BE2C (cell line): ENCODE measurements at regions not wholly inside any gene's neighbourhood (a gene's known extent, or its start where the extent isn't known, plus 50 kb on each side); places are given as distances from the start of the nearest gene placed in this dataset.
"Not testable (repeated sequence)": the region's sequence is repeated elsewhere in the genome, so short reads cannot be mapped to it uniquely, and the experiment has no call there.

Experiments used
- DNase-seq: peaks from one replicate; pipeline ENCODE4 v3.0.0-alpha.2; 2020
- H3K27me3 ChIP-seq: fragments of 250-450 bp; sonication (Bioruptor Pico); 2 replicates; pipeline ENCODE4 v1.5.1; 2020; ENCODE audit warnings: mild to moderate bottlenecking
- H3K36me3 ChIP-seq: fragments of 250-450 bp; sonication (Bioruptor Pico); 2 replicates; pipeline ENCODE4 v1.5.1; 2020; ENCODE audit warnings: mild to moderate bottlenecking
- H3K4me1 ChIP-seq: fragments of 250-450 bp; sonication (Bioruptor Pico); 2 replicates; pipeline ENCODE4 v1.5.1; 2020
- H3K4me3 ChIP-seq: 2 replicates; pipeline ENCODE4 v1.5.1; 2011; ENCODE audit warnings: low read depth, low read length
- H3K9me3 ChIP-seq: fragments of 250-450 bp; sonication (Bioruptor Pico); 2 replicates; pipeline ENCODE4 v1.5.1; 2020
- TF ChIP-seq, protein P1 (sequence below): IDR thresholded peaks from 2 replicates; pipeline ENCODE4 v1.5.1; 2012; ENCODE audit warnings: mild to moderate bottlenecking, low read depth, low read length

DNA sequence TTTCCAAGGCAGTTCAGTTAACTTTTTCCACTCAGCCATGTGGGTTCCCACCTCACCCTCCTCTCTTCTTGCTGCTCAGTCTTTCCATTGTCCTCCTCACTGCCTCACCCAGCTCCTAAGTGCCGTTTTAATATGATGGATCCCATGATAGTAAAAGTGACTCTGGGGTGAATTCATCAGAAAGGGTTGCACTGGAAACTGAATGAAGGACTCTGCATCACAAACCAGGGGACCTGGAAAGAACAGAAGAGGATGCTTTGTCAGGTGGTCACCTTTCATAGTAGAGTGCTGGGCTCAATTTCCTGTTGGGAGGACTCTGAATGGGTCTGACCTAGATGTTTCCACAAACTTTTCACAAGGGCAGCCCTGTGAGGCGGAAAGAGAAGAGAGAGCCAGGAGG is 67.8 kb upstream of the SLC8A3 start:
- TF ChIP-seq, protein P1, sequence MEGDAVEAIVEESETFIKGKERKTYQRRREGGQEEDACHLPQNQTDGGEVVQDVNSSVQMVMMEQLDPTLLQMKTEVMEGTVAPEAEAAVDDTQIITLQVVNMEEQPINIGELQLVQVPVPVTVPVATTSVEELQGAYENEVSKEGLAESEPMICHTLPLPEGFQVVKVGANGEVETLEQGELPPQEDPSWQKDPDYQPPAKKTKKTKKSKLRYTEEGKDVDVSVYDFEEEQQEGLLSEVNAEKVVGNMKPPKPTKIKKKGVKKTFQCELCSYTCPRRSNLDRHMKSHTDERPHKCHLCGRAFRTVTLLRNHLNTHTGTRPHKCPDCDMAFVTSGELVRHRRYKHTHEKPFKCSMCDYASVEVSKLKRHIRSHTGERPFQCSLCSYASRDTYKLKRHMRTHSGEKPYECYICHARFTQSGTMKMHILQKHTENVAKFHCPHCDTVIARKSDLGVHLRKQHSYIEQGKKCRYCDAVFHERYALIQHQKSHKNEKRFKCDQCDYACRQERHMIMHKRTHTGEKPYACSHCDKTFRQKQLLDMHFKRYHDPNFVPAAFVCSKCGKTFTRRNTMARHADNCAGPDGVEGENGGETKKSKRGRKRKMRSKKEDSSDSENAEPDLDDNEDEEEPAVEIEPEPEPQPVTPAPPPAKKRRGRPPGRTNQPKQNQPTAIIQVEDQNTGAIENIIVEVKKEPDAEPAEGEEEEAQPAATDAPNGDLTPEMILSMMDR: no peak
- H3K36me3 ChIP-seq: no peaks in the 10 kb centered on the region
- H3K4me1 ChIP-seq: no peaks in the 10 kb centered on the region
- H3K9me3 ChIP-seq: no peaks in the 10 kb centered on the region
- no peaks in the 10 kb centered on the region for H3K27me3 ChIP-seq
- DNase-seq: no peak
- H3K4me3 ChIP-seq: no peak overlapping the region

DNA sequence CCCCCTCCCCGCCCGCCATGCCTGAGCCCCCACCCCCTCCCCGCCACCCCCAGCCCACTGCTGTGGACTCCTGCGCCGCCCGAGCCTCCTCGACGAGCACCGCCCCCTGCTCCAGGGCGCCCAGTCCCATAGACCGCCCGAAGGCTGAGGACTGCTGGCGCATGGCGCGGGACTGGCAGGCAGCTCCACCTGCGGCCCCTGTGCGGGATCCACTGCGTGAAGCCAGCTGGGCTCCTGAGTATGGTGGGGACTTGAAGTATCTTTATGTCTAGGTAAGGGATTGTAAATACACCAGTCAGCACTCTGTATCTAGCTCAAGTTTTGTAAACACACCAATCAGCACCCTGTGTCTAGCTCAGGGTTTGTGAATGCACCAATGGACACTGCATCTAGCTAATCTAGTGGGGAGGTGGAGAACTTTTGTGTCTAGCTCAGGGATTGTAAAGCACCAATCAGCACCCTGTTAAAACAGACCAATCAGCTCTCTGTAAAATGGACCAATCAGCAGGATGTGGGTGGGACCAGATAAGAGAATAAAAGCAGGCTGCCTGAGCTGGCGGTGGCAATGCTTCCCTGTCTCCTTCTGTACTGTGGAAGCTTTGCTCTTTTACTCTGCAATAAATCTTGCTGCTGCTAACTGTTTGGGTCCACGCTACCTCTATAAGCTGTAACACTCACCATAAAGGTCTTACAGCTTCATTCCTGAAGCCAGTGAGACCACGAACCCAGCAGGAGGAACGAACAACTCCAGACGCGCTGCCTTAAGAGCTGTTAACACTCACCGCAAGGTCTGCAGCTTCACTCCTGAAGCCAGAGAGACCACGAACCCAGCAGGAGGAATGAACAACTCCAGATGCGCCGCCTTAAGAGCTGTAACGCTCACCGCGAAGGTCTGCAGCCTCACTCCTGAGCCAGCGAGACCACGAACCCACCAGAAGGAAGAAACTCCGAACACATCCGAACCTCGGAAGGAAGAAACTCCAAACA is 66.6 kb upstream of the SLC8A3 start:
- peak; percentile 69 for DNase-seq
- not testable (repeated sequence) for H3K36me3 ChIP-seq, H3K9me3 ChIP-seq, H3K4me1 ChIP-seq, H3K27me3 ChIP-seq
- peak overlapping the region; percentile 38; the same call in 1 of the 2 replicates for H3K4me3 ChIP-seq

DNA sequence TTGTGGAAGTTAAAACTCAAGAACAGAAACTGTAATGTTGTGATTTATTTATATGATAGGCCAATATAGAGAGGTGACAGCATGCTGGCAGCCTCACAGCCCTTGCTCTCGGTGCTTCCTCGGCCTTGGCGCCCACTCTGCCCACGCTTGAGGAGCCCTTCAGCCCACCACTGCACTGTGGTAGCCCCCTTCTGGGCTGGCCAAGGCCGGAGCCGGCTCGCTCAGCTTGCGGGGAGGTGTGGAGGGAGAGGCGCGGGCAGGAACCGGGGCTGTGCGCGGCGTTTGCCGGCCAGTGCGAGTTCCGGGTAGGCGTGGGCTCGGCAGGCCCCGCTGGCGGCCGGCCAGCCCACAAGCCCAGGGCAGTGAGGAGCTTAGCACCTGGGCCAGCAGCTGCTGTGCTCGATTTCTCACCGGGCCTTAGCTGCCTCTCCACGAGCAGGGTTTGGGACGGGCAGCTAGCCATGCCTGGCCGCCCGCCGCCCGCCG is 65.8 kb upstream of the SLC8A3 start:
- peak; percentile 67 for DNase-seq
- Histone ChIP-seq H3K4me1 (no peaks in the 10 kb centered on the region), H3K36me3 (no peaks in the 10 kb centered on the region), H3K27me3 (no peaks in the 10 kb centered on the region), H3K9me3 (no peaks in the 10 kb centered on the region), H3K4me3 (peak overlapping the region; percentile 64)
- TF ChIP-seq, protein P1: no peak

DNA sequence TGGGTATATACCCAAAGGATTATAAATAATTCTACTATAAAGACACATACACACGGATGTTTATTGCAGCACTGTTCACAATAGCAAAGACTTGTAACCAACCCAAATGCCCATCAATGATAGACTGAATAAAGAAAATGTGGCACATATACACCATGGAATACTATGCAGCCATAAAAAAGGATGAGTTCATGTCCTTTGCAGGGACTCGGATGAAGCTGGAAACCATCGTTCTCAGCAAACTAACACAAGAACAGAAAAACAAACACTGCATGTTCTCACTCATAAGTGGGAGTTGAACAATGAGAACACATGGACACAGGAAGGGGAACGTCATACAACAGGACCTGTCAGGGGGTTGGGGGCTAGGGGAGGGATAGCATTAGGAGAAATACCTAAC is 64.8 kb upstream of the SLC8A3 start:
- not testable (repeated sequence) for H3K27me3 ChIP-seq, H3K36me3 ChIP-seq, H3K4me1 ChIP-seq, H3K4me3 ChIP-seq, H3K9me3 ChIP-seq, DNase-seq

DNA sequence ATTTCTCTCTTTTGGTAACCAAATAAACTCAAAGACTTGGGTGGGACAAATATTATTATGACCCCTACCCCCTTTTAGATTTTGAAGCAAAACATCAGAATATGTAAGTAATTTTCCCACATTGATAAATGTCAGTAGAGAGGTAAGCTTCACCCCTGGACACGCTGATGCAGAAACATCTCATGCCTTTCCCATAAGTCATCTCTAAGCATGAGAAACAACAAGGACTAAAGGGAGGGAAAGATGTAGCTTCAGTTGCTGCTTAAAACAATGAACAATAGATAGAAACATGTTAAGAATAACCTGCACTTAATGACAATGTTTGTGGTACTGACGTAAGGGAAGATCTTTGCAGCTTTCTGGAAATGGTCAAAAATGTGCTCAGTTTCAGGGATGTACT is 56.3 kb upstream of the SLC8A3 start:
- H3K9me3 ChIP-seq: no peaks in the 10 kb centered on the region
- no peak overlapping the region for H3K4me3 ChIP-seq
- TF ChIP-seq, protein P1: no peak
- H3K36me3 ChIP-seq: no peaks in the 10 kb centered on the region
- no peaks in the 10 kb centered on the region for H3K27me3 ChIP-seq
- no peak for DNase-seq
- H3K4me1 ChIP-seq: no peaks in the 10 kb centered on the region

DNA sequence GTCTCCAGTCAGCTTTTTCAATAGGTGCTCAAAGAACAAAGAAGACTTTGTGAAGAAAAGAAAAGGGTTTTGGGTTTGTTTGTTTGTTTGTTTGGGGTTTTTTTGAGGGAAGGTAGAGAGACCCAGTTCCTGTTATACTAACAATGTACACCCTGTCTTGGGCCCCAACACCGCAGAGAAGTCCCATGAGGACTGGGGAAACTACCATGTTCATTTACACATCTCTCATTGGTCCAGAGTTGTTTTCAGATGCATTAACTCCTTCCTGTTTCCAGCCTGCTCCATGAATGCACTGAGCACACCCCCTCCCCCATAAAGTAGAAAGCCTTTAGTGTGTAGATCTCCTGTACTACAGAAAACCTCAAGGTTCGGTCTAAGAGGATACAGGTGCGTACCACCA is 51.1 kb upstream of the SLC8A3 start:
- H3K36me3 ChIP-seq: no peaks in the 10 kb centered on the region
- no peaks in the 10 kb centered on the region for H3K4me1 ChIP-seq
- DNase-seq: no peak
- no peak overlapping the region for H3K4me3 ChIP-seq
- H3K27me3 ChIP-seq: no peaks in the 10 kb centered on the region
- TF ChIP-seq, protein P1: no peak
- H3K9me3 ChIP-seq: no peaks in the 10 kb centered on the region

DNA sequence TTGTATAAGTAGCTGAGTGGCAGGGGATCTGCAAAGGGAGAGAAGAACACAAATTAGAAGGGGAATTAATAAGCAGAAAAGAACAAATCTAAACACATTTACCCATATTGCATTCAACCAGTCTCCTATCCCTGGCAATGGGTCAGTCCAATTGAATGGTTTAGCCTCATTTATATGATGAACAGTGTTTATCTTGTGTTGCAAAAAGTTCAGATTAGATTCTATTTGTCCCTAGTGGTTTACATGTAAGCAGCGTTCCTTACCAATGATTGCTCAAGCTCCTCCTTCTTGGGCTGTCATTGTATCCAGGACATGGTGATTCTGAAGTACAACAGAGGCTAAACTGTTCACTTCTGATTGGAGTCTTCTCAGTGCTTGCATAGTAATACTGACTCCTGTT is 49.9 kb upstream of the SLC8A3 start:
- DNase-seq, H3K4me1 ChIP-seq, H3K27me3 ChIP-seq, H3K9me3 ChIP-seq, H3K4me3 ChIP-seq, H3K36me3 ChIP-seq: not testable (repeated sequence)
